H1 (cell line): ENCODE measurements at regions not wholly inside any gene's neighbourhood (a gene's known extent, or its start where the extent isn't known, plus 50 kb on each side); places are given as distances from the start of the nearest gene placed in this dataset.

Source experiments
- GTF2F1 ChIP-seq: IDR thresholded peaks from 2 replicates; pipeline ENCODE4 v1.6.1; 2012; ENCODE audit warnings: low read depth, low read length, improper control_type of control experiment, borderline replicate concordance
- PHF8 ChIP-seq: fragments of 200-600 bp; sonication (generic); conservative IDR thresholded peaks from 2 replicates; pipeline ENCODE4 v1.7.1; 2012; ENCODE audit warnings: low read depth, mild to moderate bottlenecking, inconsistent platforms, low read length, moderate library complexity
- POLR2AphosphoS5 ChIP-seq: IDR thresholded peaks from 2 replicates; pipeline ENCODE4 v1.6.1; 2011; ENCODE audit warnings: low read depth, low read length
- RAD21 ChIP-seq, 2 experiments: IDR thresholded peaks in 1 of 2; conservative IDR thresholded peaks in 1 of 2; 2 replicates each; pipeline ENCODE4 v1.6.1; 2011; ENCODE audit warnings: low read depth in 2 of 2, low read length in 2 of 2, improper control_type of control experiment in 1 of 2, inconsistent platforms in 1 of 2, mild to moderate bottlenecking in 1 of 2, moderate library complexity in 1 of 2
- TAF1 ChIP-seq: IDR thresholded peaks from 2 replicates; pipeline ENCODE4 v1.6.1; 2011; ENCODE audit warnings: mild to moderate bottlenecking, low read depth, low read length

- TF ChIP-seq RAD21 (IDR thresholded peaks at IDR 0.05 in 1 of 2, conservative IDR thresholded peaks at IDR 0.05 in 1 of 2; ENCODE audit: low read depth in 2 of 2, low read length in 2 of 2) = no peak
- no peak for TF ChIP-seq TAF1
- no peak for TF ChIP-seq POLR2AphosphoS5
- TF ChIP-seq GTF2F1 = no peak
- no peak for TF ChIP-seq PHF8
Observed at GRCh38 chr1:168875831-168876230, 146.8 kb upstream of the DPT start.
